HG02870 (cell line): ENCODE measurements at regions not wholly inside any gene's neighbourhood (a gene's known extent, or its start where the extent isn't known, plus 50 kb on each side); places are given as distances from the start of the nearest gene placed in this dataset.

ENCODE experiments used
- ATAC-seq: cut with Tn5 transposase; IDR thresholded peaks from one replicate; pipeline ENCODE4 v1.9.1; 2021; ENCODE audit warnings: mild to moderate bottlenecking, moderate library complexity; ENCODE audit not compliant: unreplicated experiment

GRCh38 chr11:134544095-134544815 is 132.2 kb upstream of the B3GAT1 start:
- ATAC-seq = no peak

GRCh38 chr11:134543645-134544044 is 131.6 kb upstream of the B3GAT1 start:
- ATAC-seq = no peak

- no peak for ATAC-seq
These were observed 131.2 kb upstream of the B3GAT1 start for GRCh38 chr11:134543241-134543640.

- no peak for ATAC-seq
These were observed 130.5 kb upstream of the B3GAT1 start for GRCh38 chr11:134542401-134543165.

- ATAC-seq = no peak
These were observed 129.9 kb upstream of the B3GAT1 start for GRCh38 chr11:134541951-134542350.

- ATAC-seq = no peak
These were observed 129.3 kb upstream of the B3GAT1 start for GRCh38 chr11:134541355-134541754.

- no peak for ATAC-seq
These were observed 127.2 kb upstream of the B3GAT1 start for GRCh38 chr11:134539285-134539684.

GRCh38 chr11:134538742-134539141 is 126.7 kb upstream of the B3GAT1 start:
- ATAC-seq = no peak

GRCh38 chr11:134537941-134538340 is 125.9 kb upstream of the B3GAT1 start:
- ATAC-seq = no peak

GRCh38 chr11:134537296-134537695 is 125.3 kb upstream of the B3GAT1 start:
- ATAC-seq = no peak

- no peak for ATAC-seq
These were observed 124.6 kb upstream of the B3GAT1 start for GRCh38 chr11:134536677-134537076.

GRCh38 chr11:134536219-134536618 is 124.2 kb upstream of the B3GAT1 start:
- ATAC-seq = no peak

GRCh38 chr11:134535029-134536025 is 123.3 kb upstream of the B3GAT1 start:
- ATAC-seq = no peak

- ATAC-seq = no peak
These were observed 121.5 kb upstream of the B3GAT1 start for GRCh38 chr11:134533511-134533910.

GRCh38 chr11:134532921-134533421 is 120.9 kb upstream of the B3GAT1 start:
- ATAC-seq = no peak

GRCh38 chr11:134532131-134532920 is 120.3 kb upstream of the B3GAT1 start:
- ATAC-seq = no peak

- ATAC-seq = no peak
These were observed 119.5 kb upstream of the B3GAT1 start for GRCh38 chr11:134531327-134532130.

- no peak for ATAC-seq
These were observed 118.7 kb upstream of the B3GAT1 start for GRCh38 chr11:134530636-134531326.
